Neural cell (in vitro differentiated cells): ENCODE measurements at regions not wholly inside any gene's neighbourhood (a gene's known extent, or its start where the extent isn't known, plus 50 kb on each side); places are given as distances from the start of the nearest gene placed in this dataset.

ENCODE experiments used
- H2AFZ ChIP-seq: fragments of 200-600, 300-800 bp; sonication (generic), shearing (Covaris generic); 2 replicates; pipeline ENCODE4 v1.6.0; 2014; ENCODE audit warnings: low read depth, mild to moderate bottlenecking, antibody characterized with exemption, low read length, moderate library complexity
- H3F3A ChIP-seq: fragments of 200-600 bp; shearing (Covaris generic); 2 replicates; pipeline ENCODE4 v1.6.1; 2016; ENCODE audit warnings: mild to moderate bottlenecking, moderate library complexity, mixed read lengths, antibody characterized with exemption, low read length; ENCODE audit not compliant: insufficient read depth, poor library complexity, severe bottlenecking
- H3K27ac ChIP-seq: fragments of 200-600, 300-800 bp; sonication (generic), shearing (Covaris generic); 2 replicates; pipeline ENCODE4 v1.5.1; 2014; ENCODE audit warnings: mild to moderate bottlenecking, low read length, moderate library complexity
- H3K27me3 ChIP-seq: fragments of 300-800, 200-600 bp; sonication (generic), shearing (Covaris generic); 2 replicates; pipeline ENCODE4 v1.6.0; 2014; ENCODE audit warnings: mild to moderate bottlenecking, low read depth, low read length, moderate library complexity; ENCODE audit not compliant: insufficient read depth
- H3K36me3 ChIP-seq: fragments of 300-800, 200-600 bp; sonication (generic), shearing (Covaris generic); 2 replicates; pipeline ENCODE4 v1.5.1; 2014; ENCODE audit warnings: mild to moderate bottlenecking, antibody characterized with exemption, low read length, moderate library complexity; ENCODE audit not compliant: insufficient read depth
- H3K4me2 ChIP-seq: fragments of 300-800, 200-600 bp; sonication (generic), shearing (Covaris generic); 2 replicates; pipeline ENCODE4 v1.6.0; 2014; ENCODE audit warnings: mild to moderate bottlenecking, low read length
- H3K4me3 ChIP-seq: fragments of 300-800, 200-600 bp; sonication (generic), shearing (Covaris generic); 2 replicates; pipeline ENCODE4 v1.5.1; 2014; ENCODE audit warnings: mild to moderate bottlenecking, low read length, moderate library complexity
- H3K79me2 ChIP-seq: fragments of 200-600 bp; shearing (Covaris generic); replicated peaks from 2 replicates; pipeline ENCODE4 v1.6.0; 2014; ENCODE audit warnings: mild to moderate bottlenecking, low read length, moderate library complexity; ENCODE audit not compliant: insufficient read depth
- H3K9ac ChIP-seq: fragments of 300-800, 200-600 bp; sonication (generic), shearing (Covaris generic); 2 replicates; pipeline ENCODE4 v1.6.1; 2016; ENCODE audit warnings: mild to moderate bottlenecking, low read length, mixed read lengths
- H3K9me2 ChIP-seq: fragments of 200-600 bp; shearing (Covaris generic); 2 replicates; pipeline ENCODE4 v1.6.1; 2016; ENCODE audit warnings: mild to moderate bottlenecking, low read length, mixed read lengths; ENCODE audit not compliant: insufficient read depth
- H3K9me3 ChIP-seq: fragments of 200-600, 300-800 bp; sonication (generic), shearing (Covaris generic); 2 replicates; pipeline ENCODE4 v1.6.1; 2016; ENCODE audit warnings: mild to moderate bottlenecking, mixed run types, low read length, moderate library complexity, mixed read lengths
- H4K20me1 ChIP-seq: fragments of 200-600 bp; shearing (Covaris generic); 2 replicates; pipeline ENCODE4 v1.6.1; 2016; ENCODE audit warnings: mild to moderate bottlenecking, mixed run types; ENCODE audit not compliant: insufficient read depth
- EP300 ChIP-seq: fragments of 450-650 bp; conservative IDR thresholded peaks from 2 replicates; pipeline ENCODE4 v1.6.1; 2014; ENCODE audit warnings: antibody characterized with exemption, mild to moderate bottlenecking, moderate library complexity; ENCODE audit not compliant: poor library complexity, severe bottlenecking
- EZH2 ChIP-seq: fragments of 200-600, 300-800 bp; shearing (Covaris generic), sonication (generic); IDR thresholded peaks from 2 replicates; pipeline ENCODE4 v1.6.1; 2014; ENCODE audit warnings: antibody characterized with exemption, low read length, borderline replicate concordance, mild to moderate bottlenecking; ENCODE audit not compliant: insufficient read depth, poor library complexity, severe bottlenecking
- MXI1 ChIP-seq: fragments of 450-650 bp; conservative IDR thresholded peaks from 2 replicates; pipeline ENCODE4 v1.6.1; 2014; ENCODE audit warnings: antibody characterized with exemption, mild to moderate bottlenecking; ENCODE audit not compliant: poor library complexity, severe bottlenecking
- POLR2AphosphoS5 ChIP-seq: IDR thresholded peaks from 2 replicates; pipeline ENCODE4 v1.6.1; 2012
- RAD21 ChIP-seq: fragments of 450-650 bp; conservative IDR thresholded peaks from 2 replicates; pipeline ENCODE4 v1.6.1; 2014; ENCODE audit warnings: antibody characterized with exemption, mild to moderate bottlenecking, moderate library complexity
- SMC3 ChIP-seq: fragments of 450-650 bp; conservative IDR thresholded peaks from 2 replicates; pipeline ENCODE4 v1.6.1; 2014; ENCODE audit warnings: antibody characterized with exemption, mild to moderate bottlenecking, moderate library complexity; ENCODE audit not compliant: poor library complexity
- TAF1 ChIP-seq: IDR thresholded peaks from 2 replicates; pipeline ENCODE4 v1.6.1; 2012; ENCODE audit warnings: low read depth
- TF ChIP-seq, protein P1 (sequence below): fragments of 450-650 bp; IDR thresholded peaks from 2 replicates; pipeline ENCODE4 v1.5.1; 2014; ENCODE audit warnings: antibody characterized with exemption, mild to moderate bottlenecking, moderate library complexity; ENCODE audit not compliant: poor library complexity, severe bottlenecking
- TF ChIP-seq, protein P2 (sequence below): IDR thresholded peaks from 2 replicates; pipeline ENCODE4 v1.6.1; 2012; ENCODE audit warnings: borderline replicate concordance

DNA sequence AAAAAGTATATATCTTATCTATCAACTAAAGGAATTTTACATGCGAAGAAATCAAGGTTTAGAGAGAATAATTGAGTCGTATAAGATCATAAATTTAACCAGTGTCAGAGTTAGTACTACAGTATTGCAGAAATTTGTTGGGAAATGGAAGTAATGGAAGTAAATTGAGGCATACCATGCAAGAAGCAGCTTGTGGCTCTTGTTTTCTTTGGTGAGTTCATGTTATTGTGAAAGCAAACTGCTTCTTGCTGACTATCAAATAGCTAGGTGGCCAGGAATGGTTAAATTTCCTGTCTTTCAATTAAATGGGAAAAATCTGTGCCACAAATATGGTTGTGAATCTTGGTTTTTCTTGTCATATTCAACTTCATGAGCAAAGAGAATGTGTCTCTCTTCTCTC lies 652.7 kb downstream of the LMO4 start:
- no peaks in the 10 kb centered on the region for H3K27me3 ChIP-seq
- no peaks in the 10 kb centered on the region for H3K9me3 ChIP-seq
- no peaks in the 10 kb centered on the region for H3K9me2 ChIP-seq
- no peak overlapping the region for H3K9ac ChIP-seq
- H3K4me3 ChIP-seq: no peak overlapping the region
- TF ChIP-seq, protein P1, sequence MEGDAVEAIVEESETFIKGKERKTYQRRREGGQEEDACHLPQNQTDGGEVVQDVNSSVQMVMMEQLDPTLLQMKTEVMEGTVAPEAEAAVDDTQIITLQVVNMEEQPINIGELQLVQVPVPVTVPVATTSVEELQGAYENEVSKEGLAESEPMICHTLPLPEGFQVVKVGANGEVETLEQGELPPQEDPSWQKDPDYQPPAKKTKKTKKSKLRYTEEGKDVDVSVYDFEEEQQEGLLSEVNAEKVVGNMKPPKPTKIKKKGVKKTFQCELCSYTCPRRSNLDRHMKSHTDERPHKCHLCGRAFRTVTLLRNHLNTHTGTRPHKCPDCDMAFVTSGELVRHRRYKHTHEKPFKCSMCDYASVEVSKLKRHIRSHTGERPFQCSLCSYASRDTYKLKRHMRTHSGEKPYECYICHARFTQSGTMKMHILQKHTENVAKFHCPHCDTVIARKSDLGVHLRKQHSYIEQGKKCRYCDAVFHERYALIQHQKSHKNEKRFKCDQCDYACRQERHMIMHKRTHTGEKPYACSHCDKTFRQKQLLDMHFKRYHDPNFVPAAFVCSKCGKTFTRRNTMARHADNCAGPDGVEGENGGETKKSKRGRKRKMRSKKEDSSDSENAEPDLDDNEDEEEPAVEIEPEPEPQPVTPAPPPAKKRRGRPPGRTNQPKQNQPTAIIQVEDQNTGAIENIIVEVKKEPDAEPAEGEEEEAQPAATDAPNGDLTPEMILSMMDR: no peak
- TF ChIP-seq EZH2: no peak
- TF ChIP-seq MXI1: no peak
- no peak for TF ChIP-seq RAD21
- no peaks in the 10 kb centered on the region for H3K79me2 ChIP-seq
- no peaks in the 10 kb centered on the region for H4K20me1 ChIP-seq
- no peak overlapping the region for H3K4me2 ChIP-seq
- no peaks in the 10 kb centered on the region for H3F3A ChIP-seq
- no peak overlapping the region for H3K27ac ChIP-seq
- no peaks in the 10 kb centered on the region for H3K36me3 ChIP-seq
- H2AFZ ChIP-seq: no peak overlapping the region

DNA sequence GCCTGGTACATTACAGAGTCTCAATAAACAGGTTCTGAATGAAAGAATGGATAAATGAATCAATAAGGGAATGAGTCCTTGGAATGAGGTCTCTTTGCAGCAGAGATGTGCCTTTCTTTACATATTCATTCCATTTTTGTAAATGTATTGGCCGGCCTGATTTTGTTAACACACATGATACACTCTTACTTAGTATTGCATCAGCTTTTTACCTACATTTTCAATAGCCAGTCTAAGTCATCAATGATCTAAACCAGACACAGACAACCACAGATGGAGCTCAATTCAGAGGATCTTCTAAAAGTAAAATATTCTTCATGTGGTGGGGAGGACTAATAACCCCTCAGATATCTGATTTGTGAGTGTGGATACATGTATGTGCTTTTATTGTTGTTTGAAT lies 653.1 kb downstream of the LMO4 start:
- TF ChIP-seq, protein P1: no peak
- TF ChIP-seq SMC3: no peak
- TF ChIP-seq POLR2AphosphoS5: no peak
- no peak for TF ChIP-seq MXI1
- no peak for TF ChIP-seq RAD21
- TF ChIP-seq, protein P2, sequence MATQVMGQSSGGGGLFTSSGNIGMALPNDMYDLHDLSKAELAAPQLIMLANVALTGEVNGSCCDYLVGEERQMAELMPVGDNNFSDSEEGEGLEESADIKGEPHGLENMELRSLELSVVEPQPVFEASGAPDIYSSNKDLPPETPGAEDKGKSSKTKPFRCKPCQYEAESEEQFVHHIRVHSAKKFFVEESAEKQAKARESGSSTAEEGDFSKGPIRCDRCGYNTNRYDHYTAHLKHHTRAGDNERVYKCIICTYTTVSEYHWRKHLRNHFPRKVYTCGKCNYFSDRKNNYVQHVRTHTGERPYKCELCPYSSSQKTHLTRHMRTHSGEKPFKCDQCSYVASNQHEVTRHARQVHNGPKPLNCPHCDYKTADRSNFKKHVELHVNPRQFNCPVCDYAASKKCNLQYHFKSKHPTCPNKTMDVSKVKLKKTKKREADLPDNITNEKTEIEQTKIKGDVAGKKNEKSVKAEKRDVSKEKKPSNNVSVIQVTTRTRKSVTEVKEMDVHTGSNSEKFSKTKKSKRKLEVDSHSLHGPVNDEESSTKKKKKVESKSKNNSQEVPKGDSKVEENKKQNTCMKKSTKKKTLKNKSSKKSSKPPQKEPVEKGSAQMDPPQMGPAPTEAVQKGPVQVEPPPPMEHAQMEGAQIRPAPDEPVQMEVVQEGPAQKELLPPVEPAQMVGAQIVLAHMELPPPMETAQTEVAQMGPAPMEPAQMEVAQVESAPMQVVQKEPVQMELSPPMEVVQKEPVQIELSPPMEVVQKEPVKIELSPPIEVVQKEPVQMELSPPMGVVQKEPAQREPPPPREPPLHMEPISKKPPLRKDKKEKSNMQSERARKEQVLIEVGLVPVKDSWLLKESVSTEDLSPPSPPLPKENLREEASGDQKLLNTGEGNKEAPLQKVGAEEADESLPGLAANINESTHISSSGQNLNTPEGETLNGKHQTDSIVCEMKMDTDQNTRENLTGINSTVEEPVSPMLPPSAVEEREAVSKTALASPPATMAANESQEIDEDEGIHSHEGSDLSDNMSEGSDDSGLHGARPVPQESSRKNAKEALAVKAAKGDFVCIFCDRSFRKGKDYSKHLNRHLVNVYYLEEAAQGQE: no peak
- TF ChIP-seq TAF1: no peak
- no peak for TF ChIP-seq EZH2
- TF ChIP-seq EP300: no peak
- H3K4me3 ChIP-seq: no peak overlapping the region
- no peak overlapping the region for H3K9ac ChIP-seq
- no peaks in the 10 kb centered on the region for H3K27me3 ChIP-seq
- no peaks in the 10 kb centered on the region for H3F3A ChIP-seq
- H4K20me1 ChIP-seq: no peaks in the 10 kb centered on the region
- no peaks in the 10 kb centered on the region for H3K36me3 ChIP-seq
- no peaks in the 10 kb centered on the region for H3K9me3 ChIP-seq
- no peaks in the 10 kb centered on the region for H3K79me2 ChIP-seq
- no peak overlapping the region for H3K27ac ChIP-seq
- H3K9me2 ChIP-seq: no peaks in the 10 kb centered on the region
- no peak overlapping the region for H2AFZ ChIP-seq
- no peak overlapping the region for H3K4me2 ChIP-seq
